NCI-H460 (cell line): ENCODE measurements at regions not wholly inside any gene's neighbourhood (a gene's known extent, or its start where the extent isn't known, plus 50 kb on each side); places are given as distances from the start of the nearest gene placed in this dataset.

Source experiments
- DNase-seq: peaks from one replicate; pipeline ENCODE4 v3.0.0-alpha.2; 2016; ENCODE audit warnings: low read depth; ENCODE audit errors: extremely low read depth

GRCh38 chr3:159771865-159772611, 216.6 kb upstream of the IL12A start:
- DNase-seq = no peak

GRCh38 chr3:159773706-159774105, 214.9 kb upstream of the IL12A start:
- DNase-seq = no peak

GRCh38 chr3:159775372-159775961, 213.2 kb upstream of the IL12A start:
- no peak for DNase-seq

- DNase-seq = no peak
Observed at GRCh38 chr3:159776779-159777178, 211.9 kb upstream of the IL12A start.

GRCh38 chr3:159779883-159780282, 208.8 kb upstream of the IL12A start:
- no peak for DNase-seq

- no peak for DNase-seq
Observed at GRCh38 chr3:159781867-159782266, 206.8 kb upstream of the IL12A start.

- DNase-seq = no peak
Observed at GRCh38 chr3:159782724-159783421, 205.8 kb upstream of the IL12A start.

- no peak for DNase-seq
Observed at GRCh38 chr3:159783780-159784742, 204.6 kb upstream of the IL12A start.

- DNase-seq = no peak
Observed at GRCh38 chr3:159785273-159785708, 203.3 kb upstream of the IL12A start.

GRCh38 chr3:159786489-159787177, 202.0 kb upstream of the IL12A start:
- peak; percentile 19 for DNase-seq

- peak; percentile 59 for DNase-seq
Observed at GRCh38 chr3:159787178-159787574, 201.5 kb upstream of the IL12A start.

GRCh38 chr3:159787794-159788205, 200.8 kb upstream of the IL12A start:
- peak; percentile 19 for DNase-seq

- no peak for DNase-seq
Observed at GRCh38 chr3:159788291-159788690, 200.3 kb upstream of the IL12A start.

- no peak for DNase-seq
Observed at GRCh38 chr3:159789017-159789416, 199.6 kb upstream of the IL12A start.

- no peak for DNase-seq
Observed at GRCh38 chr3:159789742-159790635, 198.6 kb upstream of the IL12A start.

GRCh38 chr3:159791336-159791735, 197.3 kb upstream of the IL12A start:
- no peak for DNase-seq

GRCh38 chr3:159792070-159792469, 196.6 kb upstream of the IL12A start:
- DNase-seq = no peak

- no peak for DNase-seq
Observed at GRCh38 chr3:159795042-159795441, 193.6 kb upstream of the IL12A start.

- no peak for DNase-seq
Observed at GRCh38 chr3:159795681-159796175, 192.9 kb upstream of the IL12A start.
